ENCODE measurements at regions not wholly inside any gene's neighbourhood (a gene's known extent, or its start where the extent isn't known, plus 50 kb on each side); places are given as distances from the start of the nearest gene placed in this dataset.

GRCh38 chr6:8246403-8246802 lies 144.1 kb upstream of the EEF1E1 start:
- ChIA-PET POLR2A (no interaction called here), CTCF (no interaction called here)
- no peak for DNase-seq (ENCODE audit: extremely low spot score)
- no peak for TF ChIP-seq FOXM1 (IDR thresholded peaks at IDR 0.05; ENCODE audit: borderline replicate concordance)
- peak; percentile 85 for TF ChIP-seq PKNOX1 (IDR thresholded peaks at IDR 0.05)

GRCh38 chr6:8245726-8246125 lies 143.4 kb upstream of the EEF1E1 start:
- POLR2A ChIA-PET: no interaction called here
- no peak for TF ChIP-seq TARDBP (IDR thresholded peaks at IDR 0.05)
- TF ChIP-seq ZNF384 (IDR thresholded peaks at IDR 0.05): no peak
- no peak for TF ChIP-seq SP1 (IDR thresholded peaks at IDR 0.05)
- no peak for TF ChIP-seq HDGF (IDR thresholded peaks at IDR 0.05; ENCODE audit: borderline replicate concordance)
- TF ChIP-seq ARNT (IDR thresholded peaks at IDR 0.05): no peak
- no peak for TF ChIP-seq PKNOX1 (IDR thresholded peaks at IDR 0.05)
- no peak for TF ChIP-seq FOXM1 (IDR thresholded peaks at IDR 0.05; ENCODE audit: borderline replicate concordance)
- TF ChIP-seq NFRKB (IDR thresholded peaks at IDR 0.05): no peak
- TF ChIP-seq SUZ12 (IDR thresholded peaks at IDR 0.05): no peak
- TF ChIP-seq FOXA1 (IDR thresholded peaks at IDR 0.05): no peak
- no peak for TF ChIP-seq LEF1 (IDR thresholded peaks at IDR 0.05; ENCODE audit: borderline replicate concordance)
- no peak for DNase-seq (ENCODE audit: extremely low spot score)
- CTCF ChIA-PET: no interaction called here

GRCh38 chr6:8243475-8243874 lies 141.1 kb upstream of the EEF1E1 start:
- no peak for TF ChIP-seq ZNF384 (IDR thresholded peaks at IDR 0.05)
- TF ChIP-seq CTBP1 (IDR thresholded peaks at IDR 0.05; ENCODE audit: borderline replicate concordance): no peak
- no peak for TF ChIP-seq BHLHE40 (IDR thresholded peaks at IDR 0.05; ENCODE audit: borderline replicate concordance)
- no peak for TF ChIP-seq FOXA1 (IDR thresholded peaks at IDR 0.05)
- no peak for TF ChIP-seq LEF1 (IDR thresholded peaks at IDR 0.05; ENCODE audit: borderline replicate concordance)
- TF ChIP-seq ARNT (IDR thresholded peaks at IDR 0.05): no peak
- no peak for DNase-seq (ENCODE audit: extremely low spot score)
- CTCF ChIA-PET: no interaction called here
- POLR2A ChIA-PET: no interaction called here

GRCh38 chr6:8242885-8243284 lies 140.5 kb upstream of the EEF1E1 start:
- TF ChIP-seq ARNT (IDR thresholded peaks at IDR 0.05): no peak
- no peak for TF ChIP-seq SUZ12 (IDR thresholded peaks at IDR 0.05)
- no peak for TF ChIP-seq BHLHE40 (IDR thresholded peaks at IDR 0.05; ENCODE audit: borderline replicate concordance)
- TF ChIP-seq NFRKB (IDR thresholded peaks at IDR 0.05): no peak
- no peak for TF ChIP-seq ZNF384 (IDR thresholded peaks at IDR 0.05)
- TF ChIP-seq ELF4 (IDR thresholded peaks at IDR 0.05): no peak
- TF ChIP-seq FOXA1 (IDR thresholded peaks at IDR 0.05): no peak
- TF ChIP-seq LEF1 (IDR thresholded peaks at IDR 0.05; ENCODE audit: borderline replicate concordance): no peak
- no peak for TF ChIP-seq FOXK2 (IDR thresholded peaks at IDR 0.05)
- no peak for TF ChIP-seq TARDBP (IDR thresholded peaks at IDR 0.05)
- TF ChIP-seq FOXM1 (IDR thresholded peaks at IDR 0.05; ENCODE audit: borderline replicate concordance): no peak
- TF ChIP-seq CTBP1 (IDR thresholded peaks at IDR 0.05; ENCODE audit: borderline replicate concordance): no peak
- ChIA-PET CTCF (no interaction called here), POLR2A (no interaction called here)
- no peak for DNase-seq (ENCODE audit: extremely low spot score)

GRCh38 chr6:8240301-8240700 lies 138.0 kb upstream of the EEF1E1 start:
- TF ChIP-seq ZNF384 (IDR thresholded peaks at IDR 0.05): no peak
- no peak for TF ChIP-seq FOXM1 (IDR thresholded peaks at IDR 0.05; ENCODE audit: borderline replicate concordance)
- no peak for TF ChIP-seq NFRKB (IDR thresholded peaks at IDR 0.05)
- TF ChIP-seq SUZ12 (IDR thresholded peaks at IDR 0.05): no peak
- TF ChIP-seq TARDBP (IDR thresholded peaks at IDR 0.05): no peak
- ChIA-PET POLR2A (no interaction called here), CTCF (no interaction called here)
- no peak for DNase-seq (ENCODE audit: extremely low spot score)

GRCh38 chr6:8238773-8239683 lies 136.7 kb upstream of the EEF1E1 start:
- TF ChIP-seq TARDBP (IDR thresholded peaks at IDR 0.05) (no peak), FOXA1 (IDR thresholded peaks at IDR 0.05) (no peak), SUZ12 (IDR thresholded peaks at IDR 0.05) (no peak), ZNF384 (IDR thresholded peaks at IDR 0.05) (no peak), BHLHE40 (IDR thresholded peaks at IDR 0.05; ENCODE audit: borderline replicate concordance) (no peak), ARNT (IDR thresholded peaks at IDR 0.05) (no peak), FOXM1 (IDR thresholded peaks at IDR 0.05; ENCODE audit: borderline replicate concordance) (no peak), HDGF (IDR thresholded peaks at IDR 0.05; ENCODE audit: borderline replicate concordance) (no peak), FOXK2 (IDR thresholded peaks at IDR 0.05) (no peak)

GRCh38 chr6:8237668-8238067 lies 135.3 kb upstream of the EEF1E1 start:
- TF ChIP-seq ELF4 (IDR thresholded peaks at IDR 0.05): no peak
- no peak for TF ChIP-seq L3MBTL2 (conservative IDR thresholded peaks at IDR 0.05)
- no peak for TF ChIP-seq ARNT (IDR thresholded peaks at IDR 0.05)
- no peak for TF ChIP-seq HDGF (IDR thresholded peaks at IDR 0.05; ENCODE audit: borderline replicate concordance)
- TF ChIP-seq TARDBP (IDR thresholded peaks at IDR 0.05): no peak
- TF ChIP-seq FOXK2 (IDR thresholded peaks at IDR 0.05): no peak
- TF ChIP-seq SP1 (IDR thresholded peaks at IDR 0.05): no peak
- no peak for TF ChIP-seq NFRKB (IDR thresholded peaks at IDR 0.05)
- TF ChIP-seq FOXA1 (IDR thresholded peaks at IDR 0.05): no peak
- TF ChIP-seq BHLHE40 (IDR thresholded peaks at IDR 0.05; ENCODE audit: borderline replicate concordance): no peak
- no peak for TF ChIP-seq CTBP1 (IDR thresholded peaks at IDR 0.05; ENCODE audit: borderline replicate concordance)
- no peak for TF ChIP-seq PKNOX1 (IDR thresholded peaks at IDR 0.05)
- no peak for TF ChIP-seq ZNF384 (IDR thresholded peaks at IDR 0.05)
- no peak for TF ChIP-seq FOXM1 (IDR thresholded peaks at IDR 0.05; ENCODE audit: borderline replicate concordance)
- no peak for TF ChIP-seq SUZ12 (IDR thresholded peaks at IDR 0.05)
- no peak for TF ChIP-seq LEF1 (IDR thresholded peaks at IDR 0.05; ENCODE audit: borderline replicate concordance)
- ChIA-PET POLR2A (no interaction called here), CTCF (no interaction called here)
- DNase-seq (ENCODE audit: extremely low spot score): no peak

More at GRCh38 chr6:8238773-8239683, 136.7 kb upstream of the EEF1E1 start:
- POLR2A ChIA-PET: no interaction called here
- DNase-seq (ENCODE audit: extremely low spot score): peak; percentile 16
- CTCF ChIA-PET: no interaction called here

All from HEK293T (cell line).